ENCODE measurements at regions not wholly inside any gene's neighbourhood (a gene's known extent, or its start where the extent isn't known, plus 50 kb on each side); places are given as distances from the start of the nearest gene placed in this dataset.
"Not testable (repeated sequence)": the region's sequence is repeated elsewhere in the genome, so short reads cannot be mapped to it uniquely, and the experiment has no call there.

- not testable (repeated sequence) for TF ChIP-seq POLR2A, CTCF, EP300 (IDR thresholded peaks at IDR 0.05)
Measured at GRCh38 chr6:26734776-26735472, 75.4 kb upstream of the ZNF322 start.

Measured in ovary (tissue), 3 donors.